ENCODE measurements at regions not wholly inside any gene's neighbourhood (a gene's known extent, or its start where the extent isn't known, plus 50 kb on each side); places are given as distances from the start of the nearest gene placed in this dataset.

DNA sequence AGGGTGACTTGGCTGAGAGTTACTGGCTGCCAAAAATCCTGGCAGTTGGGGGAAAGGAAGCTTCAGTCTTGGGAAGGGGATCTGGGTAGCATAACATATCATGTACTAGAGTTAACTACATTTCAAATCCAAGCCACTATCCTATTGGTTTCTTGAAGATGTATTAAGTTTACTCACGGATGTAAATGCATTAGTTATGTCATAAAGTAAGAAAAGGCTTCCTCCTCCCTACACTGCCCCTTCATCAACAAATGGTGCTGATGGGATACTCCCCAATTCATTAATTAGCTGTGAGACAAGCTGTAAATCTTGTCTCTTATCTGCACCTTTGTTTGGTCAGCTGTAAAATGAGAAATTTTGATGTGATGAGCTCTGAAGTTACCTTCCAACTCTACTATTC lies 150.1 kb upstream of the SOX5 start:
- no peak for DNase-seq
- Mint-ChIP-seq H3K27ac (no peak overlapping the region), H3K27me3 (no peaks in the 10 kb centered on the region), H3K36me3 (no peaks in the 10 kb centered on the region), H3K4me1 (no peaks in the 10 kb centered on the region), H3K4me3 (no peak overlapping the region), H3K9me3 (peaks cover 0 to 14% (median 0%) of the 10 kb centered on the region in 9 donors)
- no peak for ATAC-seq
- POLR2A ChIA-PET = no interaction called here

- H3K4me3 Mint-ChIP-seq = no peak overlapping the region
- no peaks in the 10 kb centered on the region for H3K27me3 Mint-ChIP-seq
- no peaks in the 10 kb centered on the region for H3K36me3 Mint-ChIP-seq
- ATAC-seq (no peak), DNase-seq (no peak)
- no peaks in the 10 kb centered on the region for H3K4me1 Mint-ChIP-seq
- POLR2A ChIA-PET = no interaction called here
- no peak overlapping the region for H3K27ac Mint-ChIP-seq
- H3K9me3 Mint-ChIP-seq = peaks cover 0 to 14% (median 0%) of the 10 kb centered on the region in 9 donors
Observed at GRCh38 chr12:24095245-24095644, 145.8 kb upstream of the SOX5 start.

GRCh38 chr12:24089510-24089890 lies 140.0 kb upstream of the SOX5 start:
- ATAC-seq (no peak), DNase-seq (no peak)
- Mint-ChIP-seq H3K4me3 (no peak overlapping the region), H3K27ac (no peak overlapping the region), H3K27me3 (no peaks in the 10 kb centered on the region), H3K9me3 (peaks cover 0 to 9% (median 0%) of the 10 kb centered on the region in 9 donors), H3K4me1 (no peaks in the 10 kb centered on the region), H3K36me3 (no peaks in the 10 kb centered on the region)
- POLR2A ChIA-PET = no interaction called here

- Mint-ChIP-seq H3K27me3 (no peaks in the 10 kb centered on the region), H3K9me3 (peaks cover 0 to 9% (median 0%) of the 10 kb centered on the region in 9 donors), H3K27ac (no peak overlapping the region), H3K4me1 (no peaks in the 10 kb centered on the region), H3K36me3 (no peaks in the 10 kb centered on the region), H3K4me3 (no peak overlapping the region)
- ATAC-seq = no peak
- no peak for DNase-seq
- POLR2A ChIA-PET = no interaction called here
Observed at GRCh38 chr12:24088751-24089509, 139.5 kb upstream of the SOX5 start.

- Mint-ChIP-seq H3K9me3 (peaks cover 0 to 9% (median 0%) of the 10 kb centered on the region in 9 donors), H3K4me3 (no peak overlapping the region), H3K4me1 (peaks cover 0 to 2% (median 0%) of the 10 kb centered on the region in 4 donors), H3K36me3 (no peaks in the 10 kb centered on the region), H3K27ac (no peak overlapping the region), H3K27me3 (no peaks in the 10 kb centered on the region)
- ATAC-seq (no peak), DNase-seq (no peak)
- POLR2A ChIA-PET = no interaction called here
Observed at GRCh38 chr12:24087294-24087693, 137.8 kb upstream of the SOX5 start.

GRCh38 chr12:24084800-24085199 lies 135.3 kb upstream of the SOX5 start:
- Mint-ChIP-seq H3K4me1 (peaks cover 0 to 2% (median 0%) of the 10 kb centered on the region in 4 donors), H3K36me3 (no peaks in the 10 kb centered on the region), H3K4me3 (no peak overlapping the region), H3K9me3 (peaks cover 0 to 9% (median 0%) of the 10 kb centered on the region in 9 donors), H3K27ac (no peak overlapping the region), H3K27me3 (no peaks in the 10 kb centered on the region)
- ATAC-seq = no peak
- POLR2A ChIA-PET = no interaction called here
- no peak for DNase-seq

DNA sequence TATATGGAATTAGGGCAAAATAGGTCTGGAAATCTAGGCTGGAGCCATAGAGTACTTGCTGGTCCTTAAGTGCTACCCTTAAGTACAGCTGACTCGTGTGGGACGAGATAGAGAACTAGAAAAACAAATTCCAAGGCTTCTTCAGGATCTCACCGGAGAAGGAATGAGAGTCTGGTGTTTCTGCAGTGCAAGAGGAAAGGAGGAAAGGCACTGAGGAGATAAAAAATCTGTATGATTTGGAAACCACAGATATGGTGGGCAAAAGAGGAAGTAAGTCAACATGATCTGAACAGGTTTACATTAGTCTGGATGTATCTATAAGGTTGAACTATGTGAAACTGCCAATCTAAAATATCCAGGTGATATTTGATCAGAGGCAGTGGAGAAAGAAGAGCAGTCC lies 134.4 kb upstream of the SOX5 start:
- H3K4me3 Mint-ChIP-seq = no peak overlapping the region
- peaks cover 0 to 2% (median 0%) of the 10 kb centered on the region in 4 donors for H3K4me1 Mint-ChIP-seq
- H3K27me3 Mint-ChIP-seq = no peaks in the 10 kb centered on the region

DNA sequence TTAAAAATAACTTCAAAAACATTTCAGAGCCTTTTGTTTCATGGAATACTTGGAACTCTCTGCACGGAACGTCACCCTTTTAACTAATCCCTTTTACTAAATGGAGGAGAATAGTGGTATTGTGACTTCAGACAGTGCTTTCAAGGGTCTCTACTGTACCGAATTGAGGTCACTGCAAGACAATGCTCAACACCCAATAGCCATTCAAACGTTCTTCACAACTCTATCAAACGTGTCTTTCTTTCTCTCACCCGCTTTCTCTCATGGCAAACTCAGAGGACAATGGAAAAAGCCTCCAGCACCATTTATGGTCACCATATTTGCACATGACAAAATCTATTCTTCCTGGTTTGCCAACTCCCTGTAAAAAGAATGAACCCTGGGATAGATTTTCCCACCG lies 132.1 kb upstream of the SOX5 start:
- no peak for ATAC-seq
- peaks cover 0 to 12% (median 0%) of the 10 kb centered on the region in 9 donors for H3K9me3 Mint-ChIP-seq
- H3K27me3 Mint-ChIP-seq = no peaks in the 10 kb centered on the region
- no peaks in the 10 kb centered on the region for H3K36me3 Mint-ChIP-seq
- H3K4me3 Mint-ChIP-seq = no peak overlapping the region
- H3K27ac Mint-ChIP-seq = no peak overlapping the region
- no peak for DNase-seq
- peaks cover 0 to 2% (median 0%) of the 10 kb centered on the region in 4 donors for H3K4me1 Mint-ChIP-seq
- POLR2A ChIA-PET = no interaction called here

More for the DNA sequence above, 134.4 kb upstream of the SOX5 start:
- no peak for DNase-seq
- POLR2A ChIA-PET = no interaction called here
- no peaks in the 10 kb centered on the region for H3K36me3 Mint-ChIP-seq
- ATAC-seq = no peak
- no peak overlapping the region for H3K27ac Mint-ChIP-seq
- peaks cover 0 to 8% (median 0%) of the 10 kb centered on the region in 9 donors for H3K9me3 Mint-ChIP-seq

DNA sequence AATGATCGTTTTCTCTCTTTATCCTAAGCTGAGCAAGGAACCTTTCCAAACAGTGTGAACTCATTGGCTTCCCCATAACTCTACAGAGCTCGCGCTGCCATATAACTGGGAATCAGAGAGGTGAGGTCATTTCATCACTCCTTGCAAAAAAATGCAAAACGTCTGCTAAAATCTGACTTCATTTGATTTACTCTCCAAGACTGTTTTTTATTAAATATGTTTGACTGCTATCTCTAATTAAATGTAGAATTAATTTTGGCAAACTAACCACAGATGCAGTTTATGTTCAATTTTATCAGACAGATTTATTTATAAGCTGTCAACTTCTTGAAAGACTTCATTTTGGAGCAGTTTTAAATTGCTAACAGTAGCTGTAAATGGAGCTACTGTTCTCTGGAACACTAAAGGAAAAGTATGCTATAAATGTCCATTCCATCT lies 131.6 kb upstream of the SOX5 start:
- Mint-ChIP-seq H3K27ac (no peak overlapping the region), H3K4me1 (peaks cover 0 to 2% (median 0%) of the 10 kb centered on the region in 4 donors)
- no peak for ATAC-seq

DNA sequence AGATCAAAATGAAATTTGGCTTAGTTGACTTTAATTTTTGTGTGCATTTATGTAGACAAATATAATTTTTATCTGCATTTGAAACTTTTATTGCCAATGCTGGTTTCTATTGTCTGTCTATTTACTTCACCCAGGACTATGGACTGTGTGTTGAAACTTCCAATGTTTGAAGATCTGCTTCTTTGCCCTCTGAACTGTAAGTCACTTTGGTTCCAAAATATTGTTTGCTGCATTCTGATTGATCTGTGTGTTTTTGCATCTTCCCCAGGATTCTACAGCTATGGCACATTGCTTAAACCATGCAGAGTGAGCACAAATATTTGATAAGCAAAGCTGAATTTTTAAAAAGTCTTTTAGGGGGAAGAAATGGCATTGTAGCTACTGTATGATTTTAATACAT lies 131.0 kb upstream of the SOX5 start:
- H3K4me3 Mint-ChIP-seq = no peak overlapping the region
- peaks cover 0 to 12% (median 0%) of the 10 kb centered on the region in 9 donors for H3K9me3 Mint-ChIP-seq
- H3K36me3 Mint-ChIP-seq = no peaks in the 10 kb centered on the region
- no peaks in the 10 kb centered on the region for H3K27me3 Mint-ChIP-seq
- peaks cover 0 to 2% (median 0%) of the 10 kb centered on the region in 4 donors for H3K4me1 Mint-ChIP-seq
- ATAC-seq (no peak), DNase-seq (no peak)
- POLR2A ChIA-PET = no interaction called here
- H3K27ac Mint-ChIP-seq = no peak overlapping the region

More for the DNA sequence above, 131.6 kb upstream of the SOX5 start:
- H3K27me3 Mint-ChIP-seq = no peaks in the 10 kb centered on the region
- peaks cover 0 to 12% (median 0%) of the 10 kb centered on the region in 9 donors for H3K9me3 Mint-ChIP-seq
- DNase-seq = no peak
- H3K36me3 Mint-ChIP-seq = no peaks in the 10 kb centered on the region
- H3K4me3 Mint-ChIP-seq = no peak overlapping the region
- POLR2A ChIA-PET = no interaction called here

GRCh38 chr12:24079083-24079482 lies 129.6 kb upstream of the SOX5 start:
- POLR2A ChIA-PET = no interaction called here
- DNase-seq (no peak), ATAC-seq (no peak)
- Mint-ChIP-seq H3K27me3 (no peaks in the 10 kb centered on the region), H3K36me3 (no peaks in the 10 kb centered on the region), H3K4me3 (no peak overlapping the region), H3K27ac (no peak overlapping the region), H3K4me1 (peaks cover 0 to 2% (median 0%) of the 10 kb centered on the region in 4 donors), H3K9me3 (peaks cover 0 to 12% (median 0%) of the 10 kb centered on the region in 9 donors)

GRCh38 chr12:24078318-24078765 lies 128.9 kb upstream of the SOX5 start:
- Mint-ChIP-seq H3K27ac (no peak overlapping the region), H3K4me3 (no peak overlapping the region), H3K36me3 (no peaks in the 10 kb centered on the region), H3K4me1 (no peaks in the 10 kb centered on the region), H3K27me3 (no peaks in the 10 kb centered on the region), H3K9me3 (peaks cover 0 to 12% (median 1%) of the 10 kb centered on the region in 9 donors)
- POLR2A ChIA-PET = no interaction called here
- DNase-seq (no peak), ATAC-seq (no peak)

GRCh38 chr12:24077161-24077560 lies 127.7 kb upstream of the SOX5 start:
- ATAC-seq (no peak), DNase-seq (no peak)
- H3K4me3 Mint-ChIP-seq = no peak overlapping the region
- no peaks in the 10 kb centered on the region for H3K27me3 Mint-ChIP-seq
- H3K4me1 Mint-ChIP-seq = no peaks in the 10 kb centered on the region
- H3K36me3 Mint-ChIP-seq = no peaks in the 10 kb centered on the region
- no peak overlapping the region for H3K27ac Mint-ChIP-seq
- peaks cover 0 to 12% (median 2%) of the 10 kb centered on the region in 9 donors for H3K9me3 Mint-ChIP-seq
- POLR2A ChIA-PET = no interaction called here

- H3K4me3 Mint-ChIP-seq = no peak overlapping the region
- H3K27me3 Mint-ChIP-seq = no peaks in the 10 kb centered on the region
- H3K36me3 Mint-ChIP-seq = no peaks in the 10 kb centered on the region
- no peak for ATAC-seq
- H3K27ac Mint-ChIP-seq = no peak overlapping the region
- POLR2A ChIA-PET = no interaction called here
- DNase-seq = no peak
- H3K9me3 Mint-ChIP-seq = peaks cover 0 to 12% (median 2%) of the 10 kb centered on the region in 9 donors
- H3K4me1 Mint-ChIP-seq = no peaks in the 10 kb centered on the region
Observed at GRCh38 chr12:24075650-24076049, 126.2 kb upstream of the SOX5 start.
